ENCODE measurements at regions not wholly inside any gene's neighbourhood (a gene's known extent, or its start where the extent isn't known, plus 50 kb on each side); places are given as distances from the start of the nearest gene placed in this dataset.

- WGBS (ENCODE audit: low lambda C conversion rate, missing lambda C conversion rate), result 37% methylated on average over 4 of the region's 4 CpGs
- Histone ChIP-seq H3K4me1 (ENCODE audit: insufficient read depth) (peaks cover 31% of the 10 kb centered on the region), H4K20me1 (ENCODE audit: insufficient read depth, poor library complexity, severe bottlenecking) (no peaks in the 10 kb centered on the region), H3K4me3 (no peak overlapping the region), H3K79me2 (no peaks in the 10 kb centered on the region), H3K27me3 (no peaks in the 10 kb centered on the region), H2AFZ (no peak overlapping the region), H3K9me3 (ENCODE audit: low read depth) (no peaks in the 10 kb centered on the region), H3K36me3 (replicated peaks; ENCODE audit: insufficient read depth, low read depth) (no peaks in the 10 kb centered on the region), H3K4me2 (no peak overlapping the region), H3K9me2 (replicated peaks; ENCODE audit: insufficient read depth) (no peaks in the 10 kb centered on the region), H3K27ac (peak overlapping the region; percentile 38)
- DNase-seq (ENCODE audit: low spot score), result no peak
- TF ChIP-seq CTCF (IDR thresholded peaks at IDR 0.05; ENCODE audit: poor library complexity), result no peak
Observed at GRCh38 chr18:10085416-10085815, 171.6 kb downstream of the VAPA start.

- H3K9me3 ChIP-seq (ENCODE audit: low read depth), result no peaks in the 10 kb centered on the region
- no peaks in the 10 kb centered on the region for H4K20me1 ChIP-seq (ENCODE audit: insufficient read depth, poor library complexity, severe bottlenecking)
- TF ChIP-seq EZH2phosphoT487 (IDR thresholded peaks at IDR 0.05; ENCODE audit: low read depth, severe bottlenecking, unreplicated experiment) (no peak), EZH2 (IDR thresholded peaks at IDR 0.05; ENCODE audit: borderline replicate concordance) (no peak), CTCF (IDR thresholded peaks at IDR 0.05; ENCODE audit: poor library complexity) (no peak)
- no peaks in the 10 kb centered on the region for H3K79me2 ChIP-seq
- H3K9me2 ChIP-seq (replicated peaks; ENCODE audit: insufficient read depth), result no peaks in the 10 kb centered on the region
- no peak overlapping the region for H3K4me2 ChIP-seq
- H3K27me3 ChIP-seq, result no peaks in the 10 kb centered on the region
- 45% methylated on average over 3 of the region's 3 CpGs for WGBS (ENCODE audit: low lambda C conversion rate, missing lambda C conversion rate)
- no peak overlapping the region for H3K4me3 ChIP-seq
- no peak overlapping the region for H2AFZ ChIP-seq
- peak; percentile 44 for DNase-seq (ENCODE audit: low spot score)
- H3K27ac ChIP-seq, result peak overlapping the region; percentile 72
- no peaks in the 10 kb centered on the region for H3K36me3 ChIP-seq (replicated peaks; ENCODE audit: insufficient read depth, low read depth)
- peaks cover 31% of the 10 kb centered on the region for H3K4me1 ChIP-seq (ENCODE audit: insufficient read depth)
Observed at GRCh38 chr18:10085876-10086275, 172.1 kb downstream of the VAPA start.

GRCh38 chr18:10086458-10087210 lies 172.8 kb downstream of the VAPA start:
- no peak overlapping the region for H2AFZ ChIP-seq
- no peaks in the 10 kb centered on the region for H3K79me2 ChIP-seq
- peak; percentile 24 for DNase-seq (ENCODE audit: low spot score)
- H3K4me2 ChIP-seq, result no peak overlapping the region
- no peaks in the 10 kb centered on the region for H3K27me3 ChIP-seq
- WGBS (ENCODE audit: low lambda C conversion rate, missing lambda C conversion rate), result 66% methylated on average over 13 of the region's 13 CpGs
- no peaks in the 10 kb centered on the region for H3K9me2 ChIP-seq (replicated peaks; ENCODE audit: insufficient read depth)
- peaks cover 24% of the 10 kb centered on the region for H3K4me1 ChIP-seq (ENCODE audit: insufficient read depth)
- no peaks in the 10 kb centered on the region for H4K20me1 ChIP-seq (ENCODE audit: insufficient read depth, poor library complexity, severe bottlenecking)
- TF ChIP-seq EZH2 (IDR thresholded peaks at IDR 0.05; ENCODE audit: borderline replicate concordance), result no peak
- no peak for TF ChIP-seq CTCF (IDR thresholded peaks at IDR 0.05; ENCODE audit: poor library complexity)
- no peak for TF ChIP-seq EZH2phosphoT487 (IDR thresholded peaks at IDR 0.05; ENCODE audit: low read depth, severe bottlenecking, unreplicated experiment)
- H3K9me3 ChIP-seq (ENCODE audit: low read depth), result no peaks in the 10 kb centered on the region
- no peak overlapping the region for H3K4me3 ChIP-seq
- H3K27ac ChIP-seq, result peak overlapping the region; percentile 72
- H3K36me3 ChIP-seq (replicated peaks; ENCODE audit: insufficient read depth, low read depth), result no peaks in the 10 kb centered on the region

Data from hepatocyte (in vitro differentiated cells).